Vagina (tissue), 2 donors: ENCODE measurements at regions not wholly inside any gene's neighbourhood (a gene's known extent, or its start where the extent isn't known, plus 50 kb on each side); places are given as distances from the start of the nearest gene placed in this dataset.
"Not testable (repeated sequence)": the region's sequence is repeated elsewhere in the genome, so short reads cannot be mapped to it uniquely, and the experiment has no call there.

Experiments
- DNase-seq, 2 donors: peaks; one replicate each; pipeline ENCODE4 v3.0.0-alpha.2; 2017; ENCODE audit errors: extremely low spot score in 2 of 2
- H3K27ac ChIP-seq: fragments of 200-600 bp; sonication (generic); one replicate; pipeline ENCODE4 v1.5.1; 2019
- H3K27me3 ChIP-seq: fragments of 200-600 bp; sonication (generic); one replicate; pipeline ENCODE4 v1.5.1; 2019
- H3K36me3 ChIP-seq, 2 donors: fragments of 200-600 bp; sonication (generic); one replicate each; pipeline ENCODE4 v1.5.1; 2017 to 2019
- H3K4me1 ChIP-seq: fragments of 200-600 bp; sonication (generic); one replicate; pipeline ENCODE4 v1.5.1; 2019
- H3K4me3 ChIP-seq, 2 donors: fragments of 200-600 bp; sonication (generic); 1 replicate in 1 of 2; 2 replicates in 1 of 2; pipeline ENCODE4 v1.5.1; 2016 to 2019
- H3K9me3 ChIP-seq: fragments of 200-600 bp; sonication (generic); one replicate; pipeline ENCODE4 v1.5.1; 2019
- CTCF ChIP-seq, 3 experiments: fragments of 450-650 bp in 2 of 3; fragments of 200-600 bp in 1 of 3; sonication (generic) in 1 of 3; IDR thresholded peaks; one replicate each; pipeline ENCODE4 v1.5.1; 2017 to 2019; ENCODE audit warnings: antibody characterized with exemption in 3 of 3, mild to moderate bottlenecking in 2 of 3, moderate library complexity in 2 of 3
- POLR2A ChIP-seq, 2 donors: fragments of 450-650 bp; IDR thresholded peaks; one replicate each; pipeline ENCODE4 v1.6.1; 2017; ENCODE audit warnings: antibody characterized with exemption in 2 of 2, mild to moderate bottlenecking in 2 of 2, moderate library complexity in 2 of 2
- POLR2AphosphoS5 ChIP-seq, 2 donors: sonication (generic); formaldehyde crosslinking; IDR thresholded peaks; one replicate each; pipeline ENCODE4 v1.9.0; 2017; ENCODE audit warnings: antibody characterized with exemption in 2 of 2, mild to moderate bottlenecking in 2 of 2, low read depth in 1 of 2; ENCODE audit not compliant: insufficient read depth in 1 of 2
- intact Hi-C: fragments of 100-400 bp; cut with DNase I; formaldehyde crosslinking; loops from one replicate; pipeline ENCODE4 v1.15.1; 2023

DNA sequence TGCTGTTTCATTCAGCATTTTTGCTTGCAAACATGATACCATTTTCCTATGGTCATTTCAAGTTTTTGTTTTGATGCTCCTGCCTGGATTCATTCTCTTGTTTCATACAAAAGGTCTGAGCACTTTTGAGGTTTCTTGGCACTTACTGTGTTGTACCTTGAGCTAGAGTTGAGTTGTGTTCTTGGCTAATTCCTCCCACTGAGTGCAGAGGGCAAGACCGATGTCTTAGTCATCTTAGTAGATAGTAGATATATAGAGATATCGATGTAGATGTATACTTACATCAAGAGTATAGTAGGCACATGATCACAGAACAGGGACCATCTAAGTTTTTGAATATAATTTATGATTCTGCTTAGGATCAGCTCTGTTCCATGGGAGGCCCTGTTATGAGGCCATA is 366.6 kb downstream of the OSTF1 start:
- Histone ChIP-seq H3K36me3 (no peaks in the 10 kb centered on the region), H3K27me3 (no peaks in the 10 kb centered on the region), H3K27ac (no peak overlapping the region), H3K4me1 (peaks cover 44% of the 10 kb centered on the region), H3K9me3 (no peaks in the 10 kb centered on the region), H3K4me3 (no peak overlapping the region)
- intact Hi-C loops = no loop called here
- no peak for TF ChIP-seq POLR2AphosphoS5 (IDR thresholded peaks at IDR 0.05; ENCODE audit: insufficient read depth in 1 of 2, low read depth in 1 of 2)
- no peak for TF ChIP-seq POLR2A (IDR thresholded peaks at IDR 0.05)
- TF ChIP-seq CTCF (IDR thresholded peaks at IDR 0.05) = no peak
- DNase-seq = no peak

- no peak overlapping the region for H3K27ac ChIP-seq
Measured at GRCh38 chr9:75455444-75455921, 367.2 kb downstream of the OSTF1 start.

GRCh38 chr9:75456698-75457097 is 368.4 kb downstream of the OSTF1 start:
- Histone ChIP-seq H3K4me3 (no peak overlapping the region), H3K27me3 (no peaks in the 10 kb centered on the region), H3K4me1 (peaks cover 36% of the 10 kb centered on the region), H3K36me3 (no peaks in the 10 kb centered on the region), H3K27ac (no peak overlapping the region), H3K9me3 (no peaks in the 10 kb centered on the region)
- intact Hi-C loops = no loop called here
- no peak for DNase-seq
- TF ChIP-seq POLR2AphosphoS5 (IDR thresholded peaks at IDR 0.05; ENCODE audit: insufficient read depth in 1 of 2, low read depth in 1 of 2) (no peak), CTCF (IDR thresholded peaks at IDR 0.05) (no peak), POLR2A (IDR thresholded peaks at IDR 0.05) (no peak)

More at GRCh38 chr9:75455444-75455921, 367.2 kb downstream of the OSTF1 start:
- TF ChIP-seq POLR2A (IDR thresholded peaks at IDR 0.05) = no peak
- no peak for TF ChIP-seq POLR2AphosphoS5 (IDR thresholded peaks at IDR 0.05; ENCODE audit: insufficient read depth in 1 of 2, low read depth in 1 of 2)
- no peak for TF ChIP-seq CTCF (IDR thresholded peaks at IDR 0.05)
- Histone ChIP-seq H3K4me1 (peaks cover 45% of the 10 kb centered on the region), H3K36me3 (no peaks in the 10 kb centered on the region), H3K9me3 (no peaks in the 10 kb centered on the region), H3K27me3 (no peaks in the 10 kb centered on the region), H3K4me3 (no peak overlapping the region)
- intact Hi-C loops = no loop called here
- no peak for DNase-seq

- Histone ChIP-seq H3K36me3 (no peaks in the 10 kb centered on the region), H3K9me3 (no peaks in the 10 kb centered on the region), H3K27me3 (no peaks in the 10 kb centered on the region), H3K4me3 (no peak overlapping the region), H3K27ac (no peak overlapping the region), H3K4me1 (peaks cover 33% of the 10 kb centered on the region)
- DNase-seq = no peak
- intact Hi-C loops = no loop called here
- TF ChIP-seq POLR2AphosphoS5 (IDR thresholded peaks at IDR 0.05; ENCODE audit: insufficient read depth in 1 of 2, low read depth in 1 of 2) (no peak), CTCF (IDR thresholded peaks at IDR 0.05) (no peak), POLR2A (IDR thresholded peaks at IDR 0.05) (no peak)
Measured at GRCh38 chr9:75457474-75458011, 369.2 kb downstream of the OSTF1 start.

DNA sequence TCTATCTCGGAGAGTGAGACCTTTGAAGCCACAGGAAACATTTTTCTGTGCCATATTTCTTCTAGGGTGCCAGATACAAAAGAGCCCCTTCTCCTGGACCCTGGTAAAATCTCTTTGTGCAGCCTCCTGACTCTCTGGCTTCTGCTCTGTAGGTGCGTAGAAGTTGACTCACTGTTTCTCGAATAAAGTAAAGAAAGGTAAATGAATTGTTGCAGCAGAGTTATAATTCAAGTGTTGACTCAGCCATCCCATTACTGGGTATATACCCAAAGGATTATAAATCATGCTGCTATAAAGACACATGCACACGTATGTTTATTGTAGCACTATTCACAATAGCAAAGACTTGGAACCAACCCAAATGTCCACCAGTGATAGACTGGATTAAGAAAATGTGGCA is 371.0 kb downstream of the OSTF1 start:
- H3K27ac ChIP-seq, intact Hi-C loops, H3K9me3 ChIP-seq, H3K4me3 ChIP-seq, H3K36me3 ChIP-seq, H3K27me3 ChIP-seq, DNase-seq: not testable (repeated sequence)
- H3K4me1 ChIP-seq = peaks cover 20% of the 10 kb centered on the region
